Ishikawa (cell line): ENCODE measurements at regions not wholly inside any gene's neighbourhood (a gene's known extent, or its start where the extent isn't known, plus 50 kb on each side); places are given as distances from the start of the nearest gene placed in this dataset.

ENCODE experiments used
- CEBPB ChIP-seq: IDR thresholded peaks from 2 replicates; pipeline ENCODE4 v1.6.1; 2012
- CREB1 ChIP-seq: IDR thresholded peaks from 2 replicates; pipeline ENCODE4 v1.6.1; 2012; ENCODE audit warnings: low read depth
- EGR1 ChIP-seq: IDR thresholded peaks from 2 replicates; pipeline ENCODE4 v1.6.1; 2012
- EP300 ChIP-seq: IDR thresholded peaks from 2 replicates; pipeline ENCODE4 v1.6.1; 2012; ENCODE audit warnings: borderline replicate concordance
- FOXM1 ChIP-seq: IDR thresholded peaks from 2 replicates; pipeline ENCODE4 v1.6.1; 2012; ENCODE audit warnings: low read depth, borderline replicate concordance
- MAX ChIP-seq: IDR thresholded peaks from 2 replicates; pipeline ENCODE4 v1.6.1; 2012
- NFIC ChIP-seq: IDR thresholded peaks from 2 replicates; pipeline ENCODE4 v1.6.1; 2012
- RAD21 ChIP-seq: IDR thresholded peaks from 2 replicates; pipeline ENCODE4 v1.6.1; 2012; ENCODE audit warnings: low read depth
- REST ChIP-seq: IDR thresholded peaks from 2 replicates; pipeline ENCODE4 v1.6.1; 2012; ENCODE audit warnings: low read depth, mild to moderate bottlenecking
- TAF1 ChIP-seq: IDR thresholded peaks from 2 replicates; pipeline ENCODE4 v1.6.1; 2012; ENCODE audit warnings: low read depth, mild to moderate bottlenecking
- TCF12 ChIP-seq: IDR thresholded peaks from 2 replicates; pipeline ENCODE4 v1.6.1; 2012; ENCODE audit warnings: low read depth
- TEAD4 ChIP-seq: IDR thresholded peaks from 2 replicates; pipeline ENCODE4 v1.6.1; 2012
- USF1 ChIP-seq: IDR thresholded peaks from 2 replicates; pipeline ENCODE4 v1.6.1; 2012
- YY1 ChIP-seq: IDR thresholded peaks from 2 replicates; pipeline ENCODE4 v1.6.1; 2012; ENCODE audit warnings: low read depth
- ZBTB7A ChIP-seq: IDR thresholded peaks from 2 replicates; pipeline ENCODE4 v1.6.1; 2012; ENCODE audit warnings: low read depth

GRCh38 chr2:133802409-133803039 lies 234.3 kb upstream of the NCKAP5 start:
- TF ChIP-seq TEAD4 (no peak), CREB1 (no peak), MAX (no peak), TCF12 (no peak), ZBTB7A (no peak)

GRCh38 chr2:133806564-133806963 lies 238.3 kb upstream of the NCKAP5 start:
- TF ChIP-seq RAD21 (no peak), ZBTB7A (no peak), MAX (no peak)

GRCh38 chr2:133809485-133809884 lies 241.2 kb upstream of the NCKAP5 start:
- TF ChIP-seq CREB1: no peak
- TF ChIP-seq RAD21: no peak
- no peak for TF ChIP-seq FOXM1
- no peak for TF ChIP-seq YY1
- no peak for TF ChIP-seq CEBPB
- TF ChIP-seq TAF1: no peak
- TF ChIP-seq TCF12: no peak
- TF ChIP-seq REST: no peak
- no peak for TF ChIP-seq NFIC
- TF ChIP-seq EP300: no peak
- no peak for TF ChIP-seq USF1
- no peak for TF ChIP-seq MAX

- TF ChIP-seq TAF1 (no peak), REST (no peak), FOXM1 (no peak), MAX (no peak), USF1 (no peak), EP300 (no peak), NFIC (no peak), TCF12 (no peak), TEAD4 (no peak), EGR1 (no peak), ZBTB7A (no peak), YY1 (no peak)
These were observed 242.3 kb upstream of the NCKAP5 start for GRCh38 chr2:133810559-133810958.

- TF ChIP-seq RAD21: no peak
- no peak for TF ChIP-seq FOXM1
- TF ChIP-seq TCF12: no peak
- no peak for TF ChIP-seq TAF1
- no peak for TF ChIP-seq REST
- TF ChIP-seq CEBPB: no peak
These were observed 243.3 kb upstream of the NCKAP5 start for GRCh38 chr2:133811409-133812125.
